GM18867 (cell line): ENCODE measurements at regions not wholly inside any gene's neighbourhood (a gene's known extent, or its start where the extent isn't known, plus 50 kb on each side); places are given as distances from the start of the nearest gene placed in this dataset.
A peak's percentile ranks its signal among the peaks of the same experiment; 100 is the strongest.
"Not testable (repeated sequence)": the region's sequence is repeated elsewhere in the genome, so short reads cannot be mapped to it uniquely, and the experiment has no call there.

ENCODE experiments used
- ATAC-seq: cut with Tn5 transposase; IDR thresholded peaks from one replicate; pipeline ENCODE4 v1.9.1; 2021; ENCODE audit warnings: mild to moderate bottlenecking, moderate library complexity; ENCODE audit not compliant: unreplicated experiment

GRCh38 chr2:125185691-125186270 is 1160.7 kb downstream of the CNTNAP5 start:
- ATAC-seq: no peak

GRCh38 chr2:125207431-125207830 is 1182.3 kb downstream of the CNTNAP5 start:
- ATAC-seq: no peak

DNA sequence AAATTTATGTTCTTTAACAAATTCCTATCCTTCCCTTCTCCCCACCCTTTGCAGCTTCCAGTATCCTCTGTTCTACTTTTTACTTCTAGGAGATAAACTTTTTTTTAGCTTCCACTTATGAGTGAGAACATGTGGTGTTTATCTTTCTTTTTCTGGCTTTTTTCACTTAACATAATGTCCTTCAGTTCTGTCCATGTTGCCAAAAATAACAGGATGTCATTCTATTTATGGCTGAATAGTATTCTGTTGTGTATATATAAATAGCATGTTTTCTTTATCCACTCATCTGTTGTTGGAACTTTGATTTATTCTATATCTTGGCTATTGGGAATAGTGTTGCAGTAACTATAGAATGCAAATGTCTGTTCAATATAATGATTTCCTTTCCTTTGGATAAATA is 1191.2 kb downstream of the CNTNAP5 start:
- no peak for ATAC-seq

- no peak for ATAC-seq
These were observed 1199.1 kb downstream of the CNTNAP5 start for GRCh38 chr2:125224188-125224587.

DNA sequence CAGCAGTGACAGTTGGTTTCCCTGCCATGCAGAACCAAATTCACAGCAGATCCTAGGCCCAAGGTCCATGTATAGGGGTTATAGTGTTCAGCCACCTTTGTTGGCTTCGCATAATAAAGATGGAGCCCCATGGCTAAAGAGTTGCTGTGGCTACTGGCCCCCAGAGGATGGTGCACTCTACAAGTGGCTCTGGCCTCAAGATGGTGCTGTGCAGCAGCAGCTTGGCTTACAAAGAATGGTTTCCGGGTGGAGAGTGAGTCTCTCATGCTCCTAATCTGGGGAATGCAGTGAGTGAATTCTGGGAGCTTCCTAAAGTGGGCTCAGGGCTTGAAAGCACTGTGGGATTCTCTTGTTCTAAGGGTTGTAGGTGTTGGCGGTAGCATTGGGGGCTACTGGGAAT is 1199.7 kb downstream of the CNTNAP5 start:
- ATAC-seq: no peak

DNA sequence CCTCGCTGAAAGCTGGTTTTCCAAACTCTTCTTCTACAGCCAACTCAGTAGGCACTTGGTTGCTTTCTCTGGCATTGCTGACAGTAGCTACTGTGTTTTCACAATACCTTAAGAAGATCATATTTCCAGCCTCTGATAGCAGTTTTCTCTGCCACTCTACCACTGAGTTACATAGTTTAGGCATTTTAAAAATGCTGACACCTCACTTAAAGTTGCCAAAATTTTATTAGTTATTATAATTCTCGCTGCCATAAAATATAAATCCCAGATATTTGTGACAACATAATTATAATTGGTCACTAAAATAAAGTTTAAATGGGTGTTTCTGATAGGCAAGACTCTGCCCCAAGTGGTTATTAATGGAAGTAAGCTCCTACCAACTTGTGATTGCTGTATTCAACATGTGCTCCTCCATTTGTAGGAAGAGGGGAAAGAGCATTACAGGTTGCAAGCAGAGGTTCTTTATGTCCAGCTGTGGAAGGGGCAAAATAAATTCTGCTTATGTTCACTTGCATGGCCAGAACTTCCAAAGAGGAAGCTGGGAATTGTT is 1202.8 kb downstream of the CNTNAP5 start:
- ATAC-seq: peak; percentile 50

DNA sequence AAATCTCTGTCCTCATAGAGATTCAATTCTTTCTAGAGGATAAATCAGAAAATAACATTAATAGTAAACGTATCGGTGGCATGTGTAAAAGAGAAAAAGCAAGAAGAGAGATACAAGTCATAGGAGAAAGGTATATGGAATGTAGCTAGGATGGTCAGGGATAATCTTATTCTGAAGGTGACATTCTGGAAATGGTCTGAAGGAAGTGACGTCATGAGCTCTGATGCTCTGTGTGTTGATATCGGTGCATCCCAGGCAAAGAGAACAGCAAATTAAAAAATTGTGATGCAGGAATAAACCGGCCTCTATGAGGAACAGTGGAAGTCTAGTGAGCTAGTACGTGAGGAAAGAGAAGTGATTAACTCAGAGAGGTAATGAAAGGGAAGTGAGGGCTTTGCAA is 1215.8 kb downstream of the CNTNAP5 start:
- no peak for ATAC-seq

DNA sequence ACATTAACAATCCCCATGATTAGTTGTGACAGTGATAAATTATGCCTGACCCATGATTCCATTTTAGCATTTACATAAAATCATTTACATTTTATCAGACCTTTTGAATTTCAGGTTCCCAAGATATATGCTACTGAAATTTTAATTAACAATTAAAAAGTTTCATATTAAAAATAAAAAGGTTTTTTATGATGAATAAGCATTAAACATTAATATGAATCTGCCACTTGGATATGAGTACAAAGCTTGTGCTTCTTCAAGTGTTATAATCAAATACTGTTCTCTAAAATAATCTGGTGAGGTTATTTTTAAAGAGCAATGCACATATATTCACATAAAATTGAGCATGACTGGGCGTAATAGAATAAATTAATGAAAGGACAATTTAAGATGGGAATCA is 1218.0 kb downstream of the CNTNAP5 start:
- no peak for ATAC-seq

DNA sequence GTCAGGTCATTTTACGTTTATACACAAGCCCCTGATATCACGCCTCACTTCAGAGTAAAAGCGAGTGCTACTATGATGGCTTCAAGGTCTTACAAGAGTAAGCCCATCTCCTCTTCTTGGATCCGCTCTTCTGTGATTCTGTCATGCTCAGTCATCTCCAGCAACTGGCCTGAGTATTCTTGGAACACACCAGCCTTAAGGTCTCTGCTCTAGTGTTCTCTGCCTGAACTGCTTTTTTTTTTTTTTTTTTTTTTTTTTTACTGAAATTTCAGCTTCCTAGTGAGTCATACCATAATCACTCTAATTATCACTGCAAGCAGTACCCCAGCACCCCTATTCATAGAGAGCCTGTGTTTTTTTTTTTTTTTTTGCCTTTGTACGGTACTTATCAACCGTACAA is 1228.9 kb downstream of the CNTNAP5 start:
- ATAC-seq: no peak

GRCh38 chr2:125259451-125259850 is 1234.4 kb downstream of the CNTNAP5 start:
- ATAC-seq: peak; percentile 80

DNA sequence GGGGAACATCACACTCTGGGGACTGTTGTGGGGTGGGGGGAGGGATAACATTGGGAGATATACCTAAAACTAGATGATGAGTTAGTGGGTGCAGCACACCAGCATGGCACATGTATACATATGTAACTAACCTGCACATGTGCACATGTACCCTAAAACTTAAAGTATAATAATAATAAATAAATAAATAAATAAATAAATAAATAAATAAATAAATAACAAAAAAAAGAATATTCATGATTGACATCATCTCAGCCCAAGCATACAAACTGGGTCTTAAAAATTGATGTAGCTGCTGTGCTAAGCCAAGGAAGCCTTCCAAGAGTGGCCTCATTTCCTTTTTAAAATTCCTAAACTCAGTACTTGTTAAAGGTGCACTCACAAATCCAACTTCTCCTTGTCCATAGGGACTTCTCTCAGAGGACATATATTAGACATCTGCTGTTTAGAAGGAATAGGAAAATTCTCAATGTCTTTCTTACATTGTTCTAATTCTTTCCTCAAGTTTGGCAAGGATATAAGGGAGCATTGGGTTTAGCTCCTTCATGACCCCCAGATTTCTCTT is 1235.4 kb downstream of the CNTNAP5 start:
- ATAC-seq: not testable (repeated sequence)

GRCh38 chr2:125264453-125264852 is 1239.4 kb downstream of the CNTNAP5 start:
- no peak for ATAC-seq

DNA sequence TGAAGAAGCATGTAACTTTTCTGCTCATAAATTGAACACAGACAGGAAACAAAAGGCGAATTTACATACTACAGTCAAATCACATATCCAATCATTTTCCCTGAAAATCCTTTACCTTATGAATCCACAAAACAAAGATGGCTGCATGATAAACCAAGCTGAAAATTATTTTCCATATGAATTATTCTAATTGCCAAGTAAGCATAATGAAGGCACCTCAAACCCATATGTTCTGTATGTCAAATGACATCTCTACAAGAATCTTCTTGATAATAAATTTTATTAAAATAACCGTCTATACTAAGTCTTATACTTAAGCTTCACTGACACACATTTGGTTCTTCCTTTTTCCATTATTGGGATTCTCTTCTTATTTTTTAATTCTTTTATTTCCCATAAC is 1242.6 kb downstream of the CNTNAP5 start:
- ATAC-seq: no peak

DNA sequence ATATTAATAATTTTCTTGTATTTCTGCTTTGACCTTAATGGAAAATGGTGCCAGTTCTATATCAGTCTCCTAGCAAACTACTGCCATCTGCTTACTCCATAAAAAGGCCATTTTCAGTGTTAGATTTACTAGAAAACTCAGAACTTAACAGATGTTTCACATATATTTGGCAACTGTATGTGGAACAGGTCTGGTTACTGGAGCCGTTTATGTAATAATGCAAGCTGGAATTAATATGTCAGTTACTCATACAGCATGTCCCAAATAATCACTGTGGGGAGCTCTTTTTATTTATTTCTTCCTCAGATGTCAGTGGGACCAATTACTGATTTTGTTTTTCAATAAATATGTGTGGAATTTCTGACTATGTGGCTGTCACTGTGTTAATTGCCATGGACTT is 1247.6 kb downstream of the CNTNAP5 start:
- ATAC-seq: no peak

GRCh38 chr2:125274718-125275117 is 1249.6 kb downstream of the CNTNAP5 start:
- no peak for ATAC-seq

DNA sequence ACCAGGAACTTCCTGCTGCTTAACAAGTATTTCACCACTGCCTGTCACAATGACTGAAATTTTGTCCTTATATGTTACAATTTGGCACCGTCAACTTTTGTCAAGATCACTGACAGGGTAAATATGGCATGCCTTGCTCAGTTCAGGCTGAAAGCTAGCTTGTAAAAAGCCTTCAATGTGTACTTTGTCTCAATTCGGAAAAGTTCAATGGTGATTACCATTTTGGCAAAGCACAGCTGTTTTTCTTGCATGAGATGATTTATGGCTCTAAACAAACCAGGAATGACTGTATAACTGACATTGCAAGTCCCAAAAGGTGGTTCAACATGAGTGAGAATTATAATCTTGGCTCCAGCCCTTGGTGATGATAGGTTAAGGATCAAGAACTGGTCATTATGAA is 1255.2 kb downstream of the CNTNAP5 start:
- no peak for ATAC-seq

DNA sequence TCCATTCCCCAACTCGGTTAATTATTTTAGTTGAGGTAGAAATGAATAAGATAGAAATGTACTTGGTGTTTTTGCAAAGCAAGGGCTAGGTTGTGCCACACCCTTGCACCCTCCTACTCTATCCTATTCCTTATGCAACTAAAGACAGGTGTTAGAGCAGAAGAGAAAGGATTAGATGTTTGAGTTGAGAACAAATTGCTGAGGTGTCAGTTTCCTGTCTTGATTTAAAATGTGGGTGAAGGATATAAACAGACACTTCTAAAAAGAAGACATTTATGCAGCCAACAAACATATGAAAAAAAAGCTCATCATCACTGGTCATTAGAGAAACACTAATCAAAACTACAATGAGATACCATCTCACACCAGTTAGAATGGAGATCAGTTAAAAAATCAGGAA is 1256.2 kb downstream of the CNTNAP5 start:
- no peak for ATAC-seq

GRCh38 chr2:125296742-125297141 is 1271.7 kb downstream of the CNTNAP5 start:
- ATAC-seq: no peak

DNA sequence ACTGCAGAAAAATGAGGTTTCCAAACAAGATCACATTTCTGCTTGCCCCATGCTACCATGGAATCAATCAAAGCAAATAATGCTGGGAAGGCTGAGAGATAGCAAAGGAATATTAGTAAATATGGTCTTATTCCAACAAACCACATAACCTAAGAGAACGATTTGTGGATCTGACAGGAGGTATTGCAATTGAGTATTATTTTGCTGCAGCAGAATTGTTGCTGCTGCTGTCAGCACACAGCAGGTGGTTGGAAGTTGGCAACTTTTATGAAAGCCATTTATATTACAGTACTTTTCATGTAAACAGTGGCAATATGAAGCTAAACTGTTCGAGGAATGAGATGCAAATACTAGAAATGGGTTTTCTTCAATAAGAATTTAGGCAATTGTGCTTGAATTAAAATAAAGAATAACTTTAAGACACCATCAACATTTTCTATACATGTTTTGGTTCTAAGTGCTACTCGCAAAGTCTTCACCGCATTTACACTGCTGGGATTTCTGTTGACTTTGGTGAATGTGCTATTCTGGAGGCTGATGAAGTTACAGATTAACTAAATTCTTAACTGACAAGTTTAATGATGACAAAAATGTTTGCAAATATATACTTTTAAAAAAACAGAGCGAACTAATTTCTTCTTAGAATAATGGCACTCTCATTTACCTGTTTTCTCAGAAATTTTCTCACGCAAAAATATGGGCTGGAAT is 1285.7 kb downstream of the CNTNAP5 start:
- no peak for ATAC-seq

- ATAC-seq: no peak
These were observed 1287.3 kb downstream of the CNTNAP5 start for GRCh38 chr2:125312342-125312741.

- ATAC-seq: no peak
These were observed 1288.7 kb downstream of the CNTNAP5 start for GRCh38 chr2:125313806-125314205.

DNA sequence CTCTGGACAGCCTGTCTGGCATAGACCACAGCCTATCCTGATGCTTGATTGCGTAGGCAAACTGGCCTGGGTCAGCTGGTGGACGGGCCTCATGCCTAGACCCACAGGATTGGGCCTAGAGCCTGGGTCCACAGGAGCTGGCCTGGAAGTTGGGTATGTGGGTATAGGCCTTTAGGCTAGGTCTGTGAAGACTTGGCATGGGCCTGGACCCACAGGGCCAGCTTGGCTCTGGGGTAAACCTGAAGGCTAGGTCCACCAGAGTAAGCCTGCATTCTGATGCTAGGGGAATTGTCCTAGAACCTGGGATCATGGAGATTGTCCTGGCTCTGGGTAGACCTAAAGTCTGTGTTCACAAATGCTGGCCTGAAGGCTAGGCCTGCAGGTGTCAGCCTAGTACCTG is 1293.7 kb downstream of the CNTNAP5 start:
- ATAC-seq: no peak
